GM23248 (cell line): ENCODE measurements at regions not wholly inside any gene's neighbourhood (a gene's known extent, or its start where the extent isn't known, plus 50 kb on each side); places are given as distances from the start of the nearest gene placed in this dataset.

Experiments used
- EZH2 ChIP-seq: fragments of 200-600 bp; sonication (generic); IDR thresholded peaks from 2 replicates; pipeline ENCODE4 v1.6.1; 2018; ENCODE audit warnings: antibody characterized with exemption, mild to moderate bottlenecking; ENCODE audit not compliant: insufficient read depth, poor library complexity, severe bottlenecking
- EZH2phosphoT487 ChIP-seq: fragments of 200-600 bp; sonication (generic); IDR thresholded peaks from 2 replicates; pipeline ENCODE4 v1.6.1; 2018; ENCODE audit warnings: antibody characterized with exemption, moderate library complexity, mild to moderate bottlenecking, low read depth; ENCODE audit not compliant: insufficient read depth

GRCh38 chr6:71034563-71035345, 77.9 kb upstream of the B3GAT2 start:
- no peak for TF ChIP-seq EZH2phosphoT487
- TF ChIP-seq EZH2: no peak
